Neutrophil (primary cell): ENCODE measurements at regions not wholly inside any gene's neighbourhood (a gene's known extent, or its start where the extent isn't known, plus 50 kb on each side); places are given as distances from the start of the nearest gene placed in this dataset.
"Not testable (repeated sequence)": the region's sequence is repeated elsewhere in the genome, so short reads cannot be mapped to it uniquely, and the experiment has no call there.

ENCODE experiments used
- H3K27ac ChIP-seq: fragments of 200-600 bp; sonication (generic); 2 replicates; pipeline ENCODE4 v1.5.1; 2016; ENCODE audit warnings: mild to moderate bottlenecking, moderate library complexity
- H3K27me3 ChIP-seq: fragments of 200-600 bp; sonication (generic); 2 replicates; pipeline ENCODE4 v1.6.0; 2016; ENCODE audit warnings: mild to moderate bottlenecking
- H3K36me3 ChIP-seq: fragments of 200-600 bp; sonication (generic); 2 replicates; pipeline ENCODE4 v1.5.1; 2017
- H3K4me1 ChIP-seq, 2 experiments: fragments of 200-600 bp in 1 of 2; sonication (generic) in 1 of 2; 1 replicate in 1 of 2; 2 replicates in 1 of 2; pipeline versions ENCODE4 v1.5.1 to v1.6.1; 2013 to 2016; ENCODE audit warnings: low read depth in 1 of 2, low read length in 1 of 2, mild to moderate bottlenecking in 1 of 2, moderate library complexity in 1 of 2; ENCODE audit not compliant: control insufficient read depth in 1 of 2, insufficient read depth in 1 of 2
- H3K4me3 ChIP-seq, 2 experiments: fragments of 200-600 bp in 1 of 2; sonication (generic) in 1 of 2; 1 replicate in 1 of 2; 2 replicates in 1 of 2; pipeline ENCODE4 v1.5.1; 2013 to 2016; ENCODE audit warnings: low read depth in 1 of 2, low read length in 1 of 2, mild to moderate bottlenecking in 1 of 2, moderate library complexity in 1 of 2
- H3K9me3 ChIP-seq: fragments of 200-600 bp; sonication (generic); 2 replicates; pipeline ENCODE4 v1.5.1; 2016
- TF ChIP-seq, protein P1 (sequence below): fragments of 200-600 bp; sonication (generic); IDR thresholded peaks from 2 replicates; pipeline ENCODE4 v1.5.1; 2016; ENCODE audit warnings: antibody characterized with exemption

DNA sequence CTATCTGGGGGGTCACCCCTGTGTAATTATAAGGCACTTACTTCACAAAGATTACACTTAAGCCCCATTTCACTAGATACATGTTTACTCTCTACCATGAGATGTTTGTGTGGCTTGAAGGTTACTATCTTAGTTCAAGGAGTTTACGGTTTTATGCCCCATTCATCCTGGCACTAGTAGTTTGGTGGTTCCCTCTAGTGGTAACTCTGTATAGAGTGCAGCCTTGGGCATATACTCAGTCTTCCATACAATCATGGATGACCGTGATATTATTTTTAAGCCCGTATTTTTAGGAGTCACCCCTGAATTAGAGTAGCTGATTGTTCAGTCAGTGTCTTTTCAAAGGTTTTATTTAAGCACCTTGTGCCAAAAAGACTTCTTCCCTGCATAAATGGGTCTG is 109.9 kb upstream of the FAM47C start:
- Histone ChIP-seq H3K9me3 (no peaks in the 10 kb centered on the region), H3K4me1 (no peaks in the 10 kb centered on the region), H3K27ac (no peak overlapping the region), H3K4me3 (no peak overlapping the region), H3K27me3 (no peaks in the 10 kb centered on the region), H3K36me3 (no peaks in the 10 kb centered on the region)
- TF ChIP-seq, protein P1, sequence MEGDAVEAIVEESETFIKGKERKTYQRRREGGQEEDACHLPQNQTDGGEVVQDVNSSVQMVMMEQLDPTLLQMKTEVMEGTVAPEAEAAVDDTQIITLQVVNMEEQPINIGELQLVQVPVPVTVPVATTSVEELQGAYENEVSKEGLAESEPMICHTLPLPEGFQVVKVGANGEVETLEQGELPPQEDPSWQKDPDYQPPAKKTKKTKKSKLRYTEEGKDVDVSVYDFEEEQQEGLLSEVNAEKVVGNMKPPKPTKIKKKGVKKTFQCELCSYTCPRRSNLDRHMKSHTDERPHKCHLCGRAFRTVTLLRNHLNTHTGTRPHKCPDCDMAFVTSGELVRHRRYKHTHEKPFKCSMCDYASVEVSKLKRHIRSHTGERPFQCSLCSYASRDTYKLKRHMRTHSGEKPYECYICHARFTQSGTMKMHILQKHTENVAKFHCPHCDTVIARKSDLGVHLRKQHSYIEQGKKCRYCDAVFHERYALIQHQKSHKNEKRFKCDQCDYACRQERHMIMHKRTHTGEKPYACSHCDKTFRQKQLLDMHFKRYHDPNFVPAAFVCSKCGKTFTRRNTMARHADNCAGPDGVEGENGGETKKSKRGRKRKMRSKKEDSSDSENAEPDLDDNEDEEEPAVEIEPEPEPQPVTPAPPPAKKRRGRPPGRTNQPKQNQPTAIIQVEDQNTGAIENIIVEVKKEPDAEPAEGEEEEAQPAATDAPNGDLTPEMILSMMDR: no peak

- not testable (repeated sequence) for H3K4me1 ChIP-seq, H3K27ac ChIP-seq, H3K27me3 ChIP-seq, H3K4me3 ChIP-seq, H3K9me3 ChIP-seq, H3K36me3 ChIP-seq
Observed at GRCh38 chrX:36904561-36904960, 103.6 kb upstream of the FAM47C start.

- TF ChIP-seq, protein P1: no peak
- Histone ChIP-seq H3K4me1 (no peaks in the 10 kb centered on the region), H3K9me3 (no peaks in the 10 kb centered on the region), H3K27me3 (no peaks in the 10 kb centered on the region), H3K27ac (no peak overlapping the region), H3K4me3 (no peak overlapping the region), H3K36me3 (no peaks in the 10 kb centered on the region)
Observed at GRCh38 chrX:36908801-36909675, 99.1 kb upstream of the FAM47C start.

DNA sequence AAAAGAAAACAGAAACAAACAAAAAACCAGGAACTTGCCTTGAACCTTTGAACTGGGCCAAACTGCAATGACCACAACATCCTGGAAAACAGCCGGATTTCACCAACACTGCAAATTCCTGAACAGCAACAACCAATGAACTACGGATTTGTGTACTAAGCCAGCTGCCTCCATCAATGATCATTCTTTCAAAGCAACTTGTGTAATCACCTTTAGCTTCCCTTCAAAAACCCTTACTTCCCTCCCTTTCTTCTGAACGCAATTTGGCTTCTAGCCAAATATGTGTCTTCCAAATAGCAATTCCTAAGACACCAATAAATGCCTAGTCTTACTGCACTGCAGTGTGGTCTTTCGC is 98.5 kb upstream of the FAM47C start:
- TF ChIP-seq, protein P1: no peak
- Histone ChIP-seq H3K36me3 (no peaks in the 10 kb centered on the region), H3K9me3 (no peaks in the 10 kb centered on the region), H3K27me3 (no peaks in the 10 kb centered on the region), H3K4me1 (no peaks in the 10 kb centered on the region), H3K4me3 (no peak overlapping the region), H3K27ac (no peak overlapping the region)

DNA sequence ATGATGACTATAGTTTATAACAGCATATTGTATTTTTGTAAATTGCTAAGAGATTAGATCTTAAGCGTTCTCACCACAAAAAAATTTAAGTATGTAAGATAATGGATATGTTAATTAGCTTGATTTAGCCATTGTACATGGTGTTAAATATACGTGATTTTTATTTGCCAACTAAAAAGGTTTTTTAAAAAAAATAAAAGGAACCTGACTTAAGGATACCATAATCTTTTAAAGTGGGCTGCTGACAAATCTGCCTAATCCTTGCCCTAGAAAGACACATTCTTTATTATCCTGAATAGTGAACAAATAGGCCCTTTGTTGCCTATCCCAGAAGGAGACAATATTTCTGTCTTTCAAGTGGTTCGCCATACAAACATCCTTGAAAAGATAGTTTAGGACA is 94.6 kb upstream of the FAM47C start:
- H3K4me1 ChIP-seq: no peaks in the 10 kb centered on the region
- TF ChIP-seq, protein P1: no peak
- H3K36me3 ChIP-seq: no peaks in the 10 kb centered on the region
- H3K9me3 ChIP-seq: no peaks in the 10 kb centered on the region
- H3K4me3 ChIP-seq: no peak overlapping the region
- no peaks in the 10 kb centered on the region for H3K27me3 ChIP-seq
- H3K27ac ChIP-seq: no peak overlapping the region

- TF ChIP-seq, protein P1: no peak
- Histone ChIP-seq H3K4me1 (no peaks in the 10 kb centered on the region), H3K27me3 (no peaks in the 10 kb centered on the region), H3K36me3 (no peaks in the 10 kb centered on the region), H3K4me3 (no peak overlapping the region), H3K27ac (no peak overlapping the region), H3K9me3 (no peaks in the 10 kb centered on the region)
Observed at GRCh38 chrX:36916941-36917340, 91.2 kb upstream of the FAM47C start.
